Effector CD8-positive, alpha-beta T cell (primary cell): ENCODE measurements at regions not wholly inside any gene's neighbourhood (a gene's known extent, or its start where the extent isn't known, plus 50 kb on each side); places are given as distances from the start of the nearest gene placed in this dataset.
"Not testable (repeated sequence)": the region's sequence is repeated elsewhere in the genome, so short reads cannot be mapped to it uniquely, and the experiment has no call there.

Source experiments
- DNase-seq: peaks from one replicate; lab custom pipeline; 2025; lab: John Stamatoyannopoulos, UW

GRCh38 chr15:95606551-95606950 is 723.9 kb upstream of the NR2F2 start:
- no peak for DNase-seq

- DNase-seq = no peak
Measured at GRCh38 chr15:95608371-95608770, 722.1 kb upstream of the NR2F2 start.

GRCh38 chr15:95609096-95609495 is 721.4 kb upstream of the NR2F2 start:
- DNase-seq = no peak

- DNase-seq = no peak
Measured at GRCh38 chr15:95610945-95611344, 719.6 kb upstream of the NR2F2 start.

GRCh38 chr15:95615436-95615835 is 715.1 kb upstream of the NR2F2 start:
- DNase-seq = no peak

GRCh38 chr15:95616306-95616705 is 714.2 kb upstream of the NR2F2 start:
- DNase-seq = no peak

GRCh38 chr15:95620934-95621579 is 709.4 kb upstream of the NR2F2 start:
- no peak for DNase-seq

- no peak for DNase-seq
Measured at GRCh38 chr15:95622843-95623242, 707.7 kb upstream of the NR2F2 start.

GRCh38 chr15:95624100-95624499 is 706.4 kb upstream of the NR2F2 start:
- no peak for DNase-seq

GRCh38 chr15:95624616-95625361 is 705.7 kb upstream of the NR2F2 start:
- DNase-seq = no peak

- DNase-seq = no peak
Measured at GRCh38 chr15:95626501-95627361, 703.8 kb upstream of the NR2F2 start.

GRCh38 chr15:95629503-95630168 is 700.9 kb upstream of the NR2F2 start:
- no peak for DNase-seq

GRCh38 chr15:95630683-95631082 is 699.8 kb upstream of the NR2F2 start:
- no peak for DNase-seq

GRCh38 chr15:95635666-95636065 is 694.8 kb upstream of the NR2F2 start:
- no peak for DNase-seq

- DNase-seq = no peak
Measured at GRCh38 chr15:95636107-95636506, 694.4 kb upstream of the NR2F2 start.

- not testable (repeated sequence) for DNase-seq
Measured at GRCh38 chr15:95637234-95637633, 693.3 kb upstream of the NR2F2 start.

GRCh38 chr15:95639208-95639607 is 691.3 kb upstream of the NR2F2 start:
- no peak for DNase-seq

GRCh38 chr15:95644100-95644875 is 686.2 kb upstream of the NR2F2 start:
- no peak for DNase-seq

GRCh38 chr15:95645791-95646338 is 684.6 kb upstream of the NR2F2 start:
- DNase-seq = no peak

GRCh38 chr15:95646484-95647273 is 683.8 kb upstream of the NR2F2 start:
- DNase-seq = no peak
